ENCODE measurements at regions not wholly inside any gene's neighbourhood (a gene's known extent, or its start where the extent isn't known, plus 50 kb on each side); places are given as distances from the start of the nearest gene placed in this dataset.

DNA sequence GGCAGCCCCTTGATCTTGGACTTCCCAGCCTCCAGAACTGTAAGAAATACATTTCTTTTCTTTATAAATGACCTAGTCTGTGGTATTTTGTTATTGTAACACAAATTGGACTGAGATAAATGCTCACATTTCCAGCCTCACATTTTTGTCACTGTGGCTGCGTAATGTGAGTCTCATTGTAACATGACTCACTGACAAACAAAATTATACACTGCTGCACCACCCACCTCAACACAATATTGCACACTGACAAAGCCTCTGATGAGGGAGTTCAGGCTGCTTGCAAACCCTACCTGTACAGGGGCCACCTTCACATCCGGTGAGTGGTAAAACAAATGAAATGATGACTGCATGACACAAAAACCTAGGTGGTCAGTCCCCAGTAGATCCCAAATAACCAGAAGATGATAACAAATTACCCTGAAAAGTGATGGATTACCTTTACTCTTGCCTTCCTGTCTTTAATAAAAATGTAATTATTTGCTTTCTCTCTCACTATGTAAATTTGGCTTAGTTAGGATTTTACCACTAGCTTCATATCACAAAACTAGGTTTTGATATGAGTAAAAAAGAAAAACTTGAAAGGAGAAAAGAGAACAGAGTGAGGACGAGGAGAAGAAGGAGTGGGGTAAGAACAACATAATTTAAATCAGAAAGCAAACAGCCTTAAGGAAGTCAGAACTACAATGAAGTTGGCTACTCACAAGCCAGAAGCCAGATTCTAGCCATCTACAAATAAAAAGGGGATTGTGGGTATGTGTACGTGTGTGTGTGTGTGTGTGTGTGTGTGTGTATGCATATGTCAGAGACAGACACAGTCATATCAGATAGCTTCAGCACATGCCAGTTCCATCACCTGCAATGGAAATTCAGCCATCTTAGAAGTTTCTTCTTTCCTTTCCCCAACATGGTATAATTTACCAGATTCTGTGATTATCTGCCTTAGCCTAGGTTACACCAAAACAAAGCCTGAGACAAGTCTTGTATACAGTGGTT is 53.4 kb upstream of the SESN3 start:
- H3K4me2 ChIP-seq (ENCODE audit: low read length), result no peak overlapping the region
- no peak overlapping the region for H3K18ac ChIP-seq (ENCODE audit: low read length)
- H3K27ac ChIP-seq (ENCODE audit: low read depth, low read length), result no peak overlapping the region
- no peak overlapping the region for H4K8ac ChIP-seq (ENCODE audit: low read depth, low read length)
- no peak overlapping the region for H2BK15ac ChIP-seq (replicated peaks; ENCODE audit: low read depth)
- H3K23ac ChIP-seq (ENCODE audit: low read length), result no peak overlapping the region
- WGBS (ENCODE audit: extremely low coverage, insufficient coverage, low lambda C conversion rate), result no CpG with 5 or more reads among the region's 4 CpGs
- H2BK5ac ChIP-seq (ENCODE audit: low read length), result no peak overlapping the region
- no peak for DNase-seq
- no peak overlapping the region for H2BK120ac ChIP-seq (ENCODE audit: low read depth, low read length)
- no peak overlapping the region for H3K56ac ChIP-seq (ENCODE audit: low read length)
- peaks cover 1% of the 10 kb centered on the region for H3K4me1 ChIP-seq (ENCODE audit: control insufficient read depth, low read depth, low read length)
- no peak overlapping the region for H3K4me3 ChIP-seq (ENCODE audit: low read length)
- no peak overlapping the region for H4K5ac ChIP-seq (ENCODE audit: low read length)
- no peaks in the 10 kb centered on the region for H3K79me1 ChIP-seq (ENCODE audit: low read length)
- H3K27me3 ChIP-seq (ENCODE audit: insufficient read depth, low read length, poor library complexity), result no peaks in the 10 kb centered on the region
- H2AK5ac ChIP-seq (ENCODE audit: low read length), result no peak overlapping the region
- no peaks in the 10 kb centered on the region for H3K36me3 ChIP-seq (ENCODE audit: control insufficient read depth, insufficient read depth, low read length)
- H3K9ac ChIP-seq (ENCODE audit: low read length), result no peak overlapping the region
- H3K4ac ChIP-seq (ENCODE audit: low read depth, low read length), result no peak overlapping the region
- H3K79me2 ChIP-seq (ENCODE audit: control insufficient read depth, insufficient read depth, low read length), result no peaks in the 10 kb centered on the region

DNA sequence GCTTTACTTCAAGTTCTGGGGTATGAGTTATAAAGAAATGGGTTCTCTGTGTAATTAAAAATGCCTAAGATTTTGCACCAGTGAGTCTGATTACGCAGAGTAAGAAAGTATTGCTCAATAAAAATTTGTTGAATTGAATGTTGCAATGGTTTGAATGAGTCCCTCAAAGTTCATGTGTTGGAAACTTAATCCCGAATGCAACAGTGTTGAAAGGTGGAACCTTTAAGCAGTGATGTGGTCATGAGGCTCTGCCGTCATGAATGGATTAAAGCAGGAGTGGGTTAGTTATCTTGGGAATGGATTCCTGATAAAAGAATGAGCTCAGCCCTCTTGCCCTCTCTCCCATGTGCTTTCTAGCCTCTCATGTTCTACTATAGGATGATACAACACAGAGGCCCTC is 52.6 kb upstream of the SESN3 start:
- H3K9ac ChIP-seq (ENCODE audit: low read length), result no peak overlapping the region
- H2BK5ac ChIP-seq (ENCODE audit: low read length), result no peak overlapping the region
- no peak overlapping the region for H3K4ac ChIP-seq (ENCODE audit: low read depth, low read length)
- H3K56ac ChIP-seq (ENCODE audit: low read length), result no peak overlapping the region
- no CpG with 5 or more reads among the region's 3 CpGs for WGBS (ENCODE audit: extremely low coverage, insufficient coverage, low lambda C conversion rate)
- no peak overlapping the region for H3K18ac ChIP-seq (ENCODE audit: low read length)
- H3K79me2 ChIP-seq (ENCODE audit: control insufficient read depth, insufficient read depth, low read length), result no peaks in the 10 kb centered on the region
- H4K8ac ChIP-seq (ENCODE audit: low read depth, low read length), result no peak overlapping the region
- no peak overlapping the region for H3K4me3 ChIP-seq (ENCODE audit: low read length)
- no peak for DNase-seq
- H3K4me2 ChIP-seq (ENCODE audit: low read length), result no peak overlapping the region
- no peak overlapping the region for H4K5ac ChIP-seq (ENCODE audit: low read length)
- H3K27me3 ChIP-seq (ENCODE audit: insufficient read depth, low read length, poor library complexity), result no peaks in the 10 kb centered on the region
- H3K79me1 ChIP-seq (ENCODE audit: low read length), result no peaks in the 10 kb centered on the region
- H2BK15ac ChIP-seq (replicated peaks; ENCODE audit: low read depth), result no peak overlapping the region
- no peak overlapping the region for H2BK120ac ChIP-seq (ENCODE audit: low read depth, low read length)
- H3K36me3 ChIP-seq (ENCODE audit: control insufficient read depth, insufficient read depth, low read length), result no peaks in the 10 kb centered on the region
- peaks cover 1% of the 10 kb centered on the region for H3K4me1 ChIP-seq (ENCODE audit: control insufficient read depth, low read depth, low read length)
- no peak overlapping the region for H2AK5ac ChIP-seq (ENCODE audit: low read length)
- H3K27ac ChIP-seq (ENCODE audit: low read depth, low read length), result no peak overlapping the region
- no peak overlapping the region for H3K23ac ChIP-seq (ENCODE audit: low read length)

GRCh38 chr11:95283146-95283545 is 52.1 kb upstream of the SESN3 start:
- H3K79me2 ChIP-seq (ENCODE audit: control insufficient read depth, insufficient read depth, low read length), result no peaks in the 10 kb centered on the region
- no peak for DNase-seq
- no peak overlapping the region for H3K23ac ChIP-seq (ENCODE audit: low read length)
- no peak overlapping the region for H2BK120ac ChIP-seq (ENCODE audit: low read depth, low read length)
- no peaks in the 10 kb centered on the region for H3K79me1 ChIP-seq (ENCODE audit: low read length)
- H3K4ac ChIP-seq (ENCODE audit: low read depth, low read length), result no peak overlapping the region
- H3K36me3 ChIP-seq (ENCODE audit: control insufficient read depth, insufficient read depth, low read length), result no peaks in the 10 kb centered on the region
- H3K4me1 ChIP-seq (ENCODE audit: control insufficient read depth, low read depth, low read length), result peaks cover 1% of the 10 kb centered on the region
- H3K4me2 ChIP-seq (ENCODE audit: low read length), result no peak overlapping the region
- WGBS (ENCODE audit: extremely low coverage, insufficient coverage, low lambda C conversion rate), result no CpG with 5 or more reads among the region's 3 CpGs
- H3K56ac ChIP-seq (ENCODE audit: low read length), result no peak overlapping the region
- no peak overlapping the region for H2BK15ac ChIP-seq (replicated peaks; ENCODE audit: low read depth)
- H4K5ac ChIP-seq (ENCODE audit: low read length), result no peak overlapping the region
- no peak overlapping the region for H2BK5ac ChIP-seq (ENCODE audit: low read length)
- no peak overlapping the region for H3K9ac ChIP-seq (ENCODE audit: low read length)
- no peak overlapping the region for H3K27ac ChIP-seq (ENCODE audit: low read depth, low read length)
- H2AK5ac ChIP-seq (ENCODE audit: low read length), result no peak overlapping the region
- H3K4me3 ChIP-seq (ENCODE audit: low read length), result no peak overlapping the region
- no peaks in the 10 kb centered on the region for H3K27me3 ChIP-seq (ENCODE audit: insufficient read depth, low read length, poor library complexity)
- no peak overlapping the region for H4K8ac ChIP-seq (ENCODE audit: low read depth, low read length)
- no peak overlapping the region for H3K18ac ChIP-seq (ENCODE audit: low read length)

- no CpG with 5 or more reads among the region's 6 CpGs for WGBS (ENCODE audit: extremely low coverage, insufficient coverage, low lambda C conversion rate)
- no peaks in the 10 kb centered on the region for H3K79me1 ChIP-seq (ENCODE audit: low read length)
- no peak overlapping the region for H2AK5ac ChIP-seq (ENCODE audit: low read length)
- peaks cover 1% of the 10 kb centered on the region for H3K4me1 ChIP-seq (ENCODE audit: control insufficient read depth, low read depth, low read length)
- no peak overlapping the region for H3K27ac ChIP-seq (ENCODE audit: low read depth, low read length)
- H3K4me3 ChIP-seq (ENCODE audit: low read length), result no peak overlapping the region
- H3K23ac ChIP-seq (ENCODE audit: low read length), result no peak overlapping the region
- H3K18ac ChIP-seq (ENCODE audit: low read length), result no peak overlapping the region
- H3K36me3 ChIP-seq (ENCODE audit: control insufficient read depth, insufficient read depth, low read length), result no peaks in the 10 kb centered on the region
- no peak overlapping the region for H3K4me2 ChIP-seq (ENCODE audit: low read length)
- H2BK15ac ChIP-seq (replicated peaks; ENCODE audit: low read depth), result no peak overlapping the region
- H2BK120ac ChIP-seq (ENCODE audit: low read depth, low read length), result no peak overlapping the region
- no peaks in the 10 kb centered on the region for H3K79me2 ChIP-seq (ENCODE audit: control insufficient read depth, insufficient read depth, low read length)
- no peak overlapping the region for H3K9ac ChIP-seq (ENCODE audit: low read length)
- H3K4ac ChIP-seq (ENCODE audit: low read depth, low read length), result no peak overlapping the region
- no peaks in the 10 kb centered on the region for H3K27me3 ChIP-seq (ENCODE audit: insufficient read depth, low read length, poor library complexity)
- no peak overlapping the region for H3K56ac ChIP-seq (ENCODE audit: low read length)
- no peak overlapping the region for H2BK5ac ChIP-seq (ENCODE audit: low read length)
- no peak overlapping the region for H4K5ac ChIP-seq (ENCODE audit: low read length)
- H4K8ac ChIP-seq (ENCODE audit: low read depth, low read length), result no peak overlapping the region
- DNase-seq, result no peak
These were observed 51.3 kb upstream of the SESN3 start for GRCh38 chr11:95282291-95282751.

Measured in mesendoderm (in vitro differentiated cells).